Fibroblast of lung (primary cell): ENCODE measurements at regions not wholly inside any gene's neighbourhood (a gene's known extent, or its start where the extent isn't known, plus 50 kb on each side); places are given as distances from the start of the nearest gene placed in this dataset.

ENCODE experiments used
- DNase-seq, 2 donors: peaks; one replicate each; pipeline versions ENCODE4 v3.0.0 to v3.0.0-alpha.2; 2010; ENCODE audit warnings: low read depth in 2 of 2
- H2AFZ ChIP-seq: 2 replicates; pipeline ENCODE4 v1.5.1; 2012; ENCODE audit warnings: low read length, control low read depth, inconsistent platforms
- H3K27ac ChIP-seq: 2 replicates; pipeline ENCODE4 v1.5.1; 2011; ENCODE audit warnings: low read length, control low read depth; ENCODE audit not compliant: insufficient read depth
- H3K27me3 ChIP-seq: 2 replicates; pipeline ENCODE4 v1.5.1; 2011; ENCODE audit warnings: mild to moderate bottlenecking, low read length; ENCODE audit not compliant: control insufficient read depth, insufficient read depth
- H3K36me3 ChIP-seq: 2 replicates; pipeline ENCODE4 v1.5.1; 2011; ENCODE audit warnings: low read length; ENCODE audit not compliant: control insufficient read depth, insufficient read depth
- H3K4me1 ChIP-seq: 2 replicates; pipeline ENCODE4 v1.5.1; 2011; ENCODE audit warnings: low read length; ENCODE audit not compliant: control insufficient read depth, insufficient read depth; ENCODE audit errors: extremely low read depth
- H3K4me2 ChIP-seq: 2 replicates; pipeline ENCODE4 v1.5.1; 2011; ENCODE audit warnings: low read length, control low read depth; ENCODE audit not compliant: insufficient read depth; ENCODE audit errors: extremely low read depth
- H3K4me3 ChIP-seq, 4 experiments: fragments of 200-600 bp in 1 of 4; sonication (generic) in 1 of 4; replicated peaks in 1 of 4; 2 replicates each; pipeline ENCODE4 v1.5.1; 2011 to 2016; ENCODE audit warnings: low read length in 4 of 4, low read depth in 3 of 4, mild to moderate bottlenecking in 3 of 4, control low read depth in 2 of 4, inconsistent platforms in 1 of 4, mixed read lengths in 1 of 4; ENCODE audit not compliant: insufficient read depth in 1 of 4; ENCODE audit errors: control extremely low read depth in 1 of 4
- H3K79me2 ChIP-seq: 2 replicates; pipeline ENCODE4 v1.5.1; 2012; ENCODE audit warnings: mild to moderate bottlenecking, low read length, inconsistent platforms; ENCODE audit not compliant: control insufficient read depth, insufficient read depth
- H3K9ac ChIP-seq: 2 replicates; pipeline ENCODE4 v1.5.1; 2011; ENCODE audit warnings: mild to moderate bottlenecking, low read length, control low read depth; ENCODE audit not compliant: insufficient read depth
- H3K9me3 ChIP-seq: 2 replicates; pipeline ENCODE4 v1.5.1; 2012; ENCODE audit warnings: low read depth, low read length; ENCODE audit not compliant: control insufficient read depth, insufficient read depth
- H4K20me1 ChIP-seq: 2 replicates; pipeline ENCODE4 v1.5.1; 2011; ENCODE audit warnings: low read length; ENCODE audit not compliant: control insufficient read depth, insufficient read depth; ENCODE audit errors: extremely low read depth
- EZH2 ChIP-seq: IDR thresholded peaks from 2 replicates; pipeline ENCODE4 v1.5.1; 2012; ENCODE audit warnings: low read length, control low read depth, mild to moderate bottlenecking; ENCODE audit errors: missing control alignments
- TF ChIP-seq, protein P1 (sequence below), 2 donors: IDR thresholded peaks in 1 of 2; conservative IDR thresholded peaks in 1 of 2; 1 replicate in 1 of 2; 2 replicates in 1 of 2; pipeline ENCODE4 v1.5.1; 2011 to 2012; ENCODE audit warnings: low read length in 2 of 2, control low read depth in 1 of 2, inconsistent platforms in 1 of 2, low read depth in 1 of 2, mild to moderate bottlenecking in 1 of 2

GRCh38 chrX:39616731-39617130 is 481.0 kb downstream of the BCOR start:
- H4K20me1 ChIP-seq = no peaks in the 10 kb centered on the region
- no peak overlapping the region for H3K4me2 ChIP-seq
- H3K4me3 ChIP-seq = no peak overlapping the region
- H3K9me3 ChIP-seq = no peaks in the 10 kb centered on the region
- no peak for TF ChIP-seq EZH2
- TF ChIP-seq, protein P1, sequence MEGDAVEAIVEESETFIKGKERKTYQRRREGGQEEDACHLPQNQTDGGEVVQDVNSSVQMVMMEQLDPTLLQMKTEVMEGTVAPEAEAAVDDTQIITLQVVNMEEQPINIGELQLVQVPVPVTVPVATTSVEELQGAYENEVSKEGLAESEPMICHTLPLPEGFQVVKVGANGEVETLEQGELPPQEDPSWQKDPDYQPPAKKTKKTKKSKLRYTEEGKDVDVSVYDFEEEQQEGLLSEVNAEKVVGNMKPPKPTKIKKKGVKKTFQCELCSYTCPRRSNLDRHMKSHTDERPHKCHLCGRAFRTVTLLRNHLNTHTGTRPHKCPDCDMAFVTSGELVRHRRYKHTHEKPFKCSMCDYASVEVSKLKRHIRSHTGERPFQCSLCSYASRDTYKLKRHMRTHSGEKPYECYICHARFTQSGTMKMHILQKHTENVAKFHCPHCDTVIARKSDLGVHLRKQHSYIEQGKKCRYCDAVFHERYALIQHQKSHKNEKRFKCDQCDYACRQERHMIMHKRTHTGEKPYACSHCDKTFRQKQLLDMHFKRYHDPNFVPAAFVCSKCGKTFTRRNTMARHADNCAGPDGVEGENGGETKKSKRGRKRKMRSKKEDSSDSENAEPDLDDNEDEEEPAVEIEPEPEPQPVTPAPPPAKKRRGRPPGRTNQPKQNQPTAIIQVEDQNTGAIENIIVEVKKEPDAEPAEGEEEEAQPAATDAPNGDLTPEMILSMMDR (conservative IDR thresholded peaks at IDR 0.05 in 1 of 2, IDR thresholded peaks at IDR 0.05 in 1 of 2; ENCODE audit: low read depth in 1 of 2, low read length in 2 of 2) = no peak
- H3K79me2 ChIP-seq = no peaks in the 10 kb centered on the region
- H3K36me3 ChIP-seq = no peaks in the 10 kb centered on the region
- H2AFZ ChIP-seq = no peak overlapping the region
- DNase-seq = no peak
- H3K27ac ChIP-seq = no peak overlapping the region
- H3K9ac ChIP-seq = no peak overlapping the region
- no peaks in the 10 kb centered on the region for H3K4me1 ChIP-seq
- no peaks in the 10 kb centered on the region for H3K27me3 ChIP-seq

GRCh38 chrX:39618178-39618577 is 479.6 kb downstream of the BCOR start:
- H3K79me2 ChIP-seq = no peaks in the 10 kb centered on the region
- H3K4me2 ChIP-seq = no peak overlapping the region
- H3K27me3 ChIP-seq = no peaks in the 10 kb centered on the region
- no peaks in the 10 kb centered on the region for H3K9me3 ChIP-seq
- H3K36me3 ChIP-seq = no peaks in the 10 kb centered on the region
- no peaks in the 10 kb centered on the region for H3K4me1 ChIP-seq
- no peak overlapping the region for H2AFZ ChIP-seq
- TF ChIP-seq, protein P1 (conservative IDR thresholded peaks at IDR 0.05 in 1 of 2, IDR thresholded peaks at IDR 0.05 in 1 of 2; ENCODE audit: low read depth in 1 of 2, low read length in 2 of 2) = no peak
- TF ChIP-seq EZH2 = no peak
- no peak overlapping the region for H3K4me3 ChIP-seq
- no peak overlapping the region for H3K9ac ChIP-seq
- no peak for DNase-seq
- no peaks in the 10 kb centered on the region for H4K20me1 ChIP-seq
- H3K27ac ChIP-seq = no peak overlapping the region

DNA sequence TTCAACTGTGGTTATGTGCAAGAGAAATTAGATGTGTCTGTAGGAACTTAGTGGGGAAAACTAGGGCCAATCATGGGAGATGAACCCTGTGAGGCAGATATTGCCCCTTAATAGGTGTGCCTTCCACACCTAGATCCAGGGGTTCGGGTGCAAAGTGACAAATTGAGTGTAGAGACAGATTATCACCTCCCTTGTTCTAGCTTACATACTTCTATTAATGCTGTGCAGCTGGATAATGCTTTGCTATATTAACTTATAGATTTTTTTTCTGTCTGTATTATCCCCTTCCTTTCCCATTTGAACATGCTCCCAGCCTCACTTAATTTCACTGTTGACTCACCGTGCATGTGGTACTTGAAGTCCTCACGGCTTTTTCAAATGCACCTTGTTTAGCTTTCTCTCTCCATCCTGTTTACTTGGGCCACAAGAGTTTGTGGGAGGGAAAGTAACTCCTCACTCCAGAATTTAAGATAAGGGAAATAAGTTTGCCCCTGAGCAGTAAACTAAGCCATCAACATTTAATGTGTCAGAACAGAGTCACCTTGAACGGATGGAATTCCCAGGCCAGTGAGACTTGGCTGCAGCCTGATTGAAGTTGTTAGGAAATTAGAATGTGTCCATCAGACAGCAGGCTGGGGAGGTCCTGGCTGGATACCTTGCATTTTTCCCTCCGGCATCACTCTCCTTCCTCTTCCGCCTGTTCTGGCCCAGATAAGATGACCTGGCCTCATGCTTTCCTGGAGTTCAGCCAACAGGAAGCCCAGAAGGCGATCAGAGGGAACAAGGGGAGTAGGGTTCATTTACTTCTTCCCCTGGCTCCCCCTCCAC is 478.4 kb downstream of the BCOR start:
- Histone ChIP-seq H3K4me2 (no peak overlapping the region), H3K79me2 (no peaks in the 10 kb centered on the region), H3K36me3 (no peaks in the 10 kb centered on the region), H2AFZ (no peak overlapping the region), H3K4me3 (no peak overlapping the region), H3K27me3 (no peaks in the 10 kb centered on the region), H3K27ac (no peak overlapping the region), H3K4me1 (no peaks in the 10 kb centered on the region), H3K9ac (no peak overlapping the region), H3K9me3 (no peaks in the 10 kb centered on the region), H4K20me1 (no peaks in the 10 kb centered on the region)
- TF ChIP-seq, protein P1 (conservative IDR thresholded peaks at IDR 0.05 in 1 of 2, IDR thresholded peaks at IDR 0.05 in 1 of 2; ENCODE audit: low read depth in 1 of 2, low read length in 2 of 2) = no peak
- TF ChIP-seq EZH2 = no peak
- no peak for DNase-seq
